ENCODE measurements at regions not wholly inside any gene's neighbourhood (a gene's known extent, or its start where the extent isn't known, plus 50 kb on each side); places are given as distances from the start of the nearest gene placed in this dataset.

DNA sequence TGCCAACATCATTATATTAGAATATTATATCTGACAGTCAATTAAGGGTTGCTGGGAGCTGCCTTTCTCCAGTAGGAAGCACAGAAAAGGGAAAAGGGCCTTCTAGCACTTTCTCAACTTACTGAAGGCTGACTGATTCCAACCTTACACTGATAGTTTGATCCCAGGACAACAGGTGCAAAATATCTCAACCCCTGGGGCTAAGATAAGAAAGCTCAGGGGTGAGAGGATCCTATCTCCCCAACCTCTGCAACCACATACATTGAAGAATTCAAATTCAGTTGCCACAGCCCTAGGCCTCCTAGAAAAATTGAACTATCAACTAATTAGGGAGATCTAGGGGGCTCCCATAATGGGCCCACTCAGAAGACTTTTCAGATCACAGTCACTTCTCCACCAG is 179.1 kb upstream of the GPRIN3 start:
- BruUV-seq (replicated peaks): no TSS peak
- Histone ChIP-seq H3K9ac (replicated peaks; ENCODE audit: extremely low read depth, insufficient read depth, low read length) (no peak overlapping the region), H3K4me2 (ENCODE audit: insufficient read depth, low read length) (no peak overlapping the region), H3K27ac (ENCODE audit: insufficient read depth, low read depth, low read length) (no peak overlapping the region), H2AFZ (ENCODE audit: low read depth, low read length) (no peak overlapping the region), H3K9me1 (replicated peaks; ENCODE audit: control insufficient read depth, extremely low read depth, insufficient read depth, low read length) (no peaks in the 10 kb centered on the region), H3K4me1 (ENCODE audit: control insufficient read depth, extremely low read depth, insufficient read depth, low read length) (peaks cover 32% of the 10 kb centered on the region), H3K4me3 (replicated peaks in 1 of 3; ENCODE audit: insufficient read depth in 1 of 3, low read depth in 1 of 3, low read length in 3 of 3) (no peak overlapping the region), H3K79me2 (ENCODE audit: control insufficient read depth, insufficient read depth, low read length) (no peaks in the 10 kb centered on the region), H3K36me3 (ENCODE audit: control insufficient read depth in 2 of 2, extremely low read depth in 1 of 2, insufficient read depth in 2 of 2, low read length in 2 of 2) (no peaks in the 10 kb centered on the region), H3K9me3 (replicated peaks; ENCODE audit: control insufficient read depth, insufficient read depth, low read length) (no peaks in the 10 kb centered on the region), H4K20me1 (replicated peaks; ENCODE audit: control insufficient read depth, extremely low read depth, insufficient read depth, low read length) (no peaks in the 10 kb centered on the region), H3K27me3 (ENCODE audit: control insufficient read depth in 2 of 2, insufficient read depth in 2 of 2, low read length in 2 of 2) (no peaks in the 10 kb centered on the region)
- POLR2A ChIA-PET: no interaction called here
- no peak for DNase-seq (ENCODE audit: low read depth, low spot score)
- dilution Hi-C loops (cut with MboI; ENCODE audit: extremely low pct_ligation_motif_present, low sequenced_read_pairs): no loop called here
- intact Hi-C loops (cut with micrococcal nuclease): loop anchor here (1.0 to 10.0 kb wide), 7 partner anchors 101 to 638 kb away; partner anchors contain the start of genes CCSER1 and SNCA
- no peak for FAIRE-seq
- CTCF ChIA-PET: interaction anchor here (0.9 to 5.2 kb wide), 25 partner anchors 10 to 436 kb away, joined by 3 to 78 read pairs (median 11); no protein-coding TSS in a partner anchor
- no peak for TF ChIP-seq EZH2 (IDR thresholded peaks at IDR 0.05; ENCODE audit: borderline replicate concordance, low read depth, low read length, severe bottlenecking)
- no peak for TF ChIP-seq POLR2AphosphoS5 (IDR thresholded peaks at IDR 0.05; ENCODE audit: insufficient read depth, low read depth, low read length)
- TF ChIP-seq POLR2A (IDR thresholded peaks at IDR 0.05; ENCODE audit: low read depth, low read length): no peak
- TF ChIP-seq, protein P1, sequence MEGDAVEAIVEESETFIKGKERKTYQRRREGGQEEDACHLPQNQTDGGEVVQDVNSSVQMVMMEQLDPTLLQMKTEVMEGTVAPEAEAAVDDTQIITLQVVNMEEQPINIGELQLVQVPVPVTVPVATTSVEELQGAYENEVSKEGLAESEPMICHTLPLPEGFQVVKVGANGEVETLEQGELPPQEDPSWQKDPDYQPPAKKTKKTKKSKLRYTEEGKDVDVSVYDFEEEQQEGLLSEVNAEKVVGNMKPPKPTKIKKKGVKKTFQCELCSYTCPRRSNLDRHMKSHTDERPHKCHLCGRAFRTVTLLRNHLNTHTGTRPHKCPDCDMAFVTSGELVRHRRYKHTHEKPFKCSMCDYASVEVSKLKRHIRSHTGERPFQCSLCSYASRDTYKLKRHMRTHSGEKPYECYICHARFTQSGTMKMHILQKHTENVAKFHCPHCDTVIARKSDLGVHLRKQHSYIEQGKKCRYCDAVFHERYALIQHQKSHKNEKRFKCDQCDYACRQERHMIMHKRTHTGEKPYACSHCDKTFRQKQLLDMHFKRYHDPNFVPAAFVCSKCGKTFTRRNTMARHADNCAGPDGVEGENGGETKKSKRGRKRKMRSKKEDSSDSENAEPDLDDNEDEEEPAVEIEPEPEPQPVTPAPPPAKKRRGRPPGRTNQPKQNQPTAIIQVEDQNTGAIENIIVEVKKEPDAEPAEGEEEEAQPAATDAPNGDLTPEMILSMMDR (IDR thresholded peaks at IDR 0.05; ENCODE audit: extremely low read depth in 1 of 2, insufficient read depth in 1 of 2, low read depth in 1 of 2, low read length in 2 of 2): no peak
- TF ChIP-seq FOS (IDR thresholded peaks at IDR 0.05; ENCODE audit: borderline replicate concordance, insufficient read depth, low read length): no peak
- TF ChIP-seq GATA2 (IDR thresholded peaks at IDR 0.05; ENCODE audit: insufficient read depth, insufficient read length, low read depth, low read length): no peak
- no peak for TF ChIP-seq JUN (IDR thresholded peaks at IDR 0.05; ENCODE audit: borderline replicate concordance, insufficient read depth, insufficient read length, low read depth)
- no peak for TF ChIP-seq MYC (IDR thresholded peaks at IDR 0.05; ENCODE audit: low read depth, low read length)
- TF ChIP-seq, protein P2, sequence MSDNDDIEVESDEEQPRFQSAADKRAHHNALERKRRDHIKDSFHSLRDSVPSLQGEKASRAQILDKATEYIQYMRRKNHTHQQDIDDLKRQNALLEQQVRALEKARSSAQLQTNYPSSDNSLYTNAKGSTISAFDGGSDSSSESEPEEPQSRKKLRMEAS (IDR thresholded peaks at IDR 0.05; ENCODE audit: insufficient read depth, insufficient read length): no peak
